ENCODE measurements at regions not wholly inside any gene's neighbourhood (a gene's known extent, or its start where the extent isn't known, plus 50 kb on each side); places are given as distances from the start of the nearest gene placed in this dataset.

GRCh38 chr2:236740506-236740905 lies 170.9 kb downstream of the ACKR3 start:
- TF ChIP-seq CTCF (IDR thresholded peaks at IDR 0.05) (no peak), POLR2AphosphoS5 (IDR thresholded peaks at IDR 0.05) (no peak), POLR2A (IDR thresholded peaks at IDR 0.05) (no peak)
